Brain microvascular endothelial cell (primary cell): ENCODE measurements at regions not wholly inside any gene's neighbourhood (a gene's known extent, or its start where the extent isn't known, plus 50 kb on each side); places are given as distances from the start of the nearest gene placed in this dataset.

ENCODE experiments used
- DNase-seq: peaks from one replicate; pipeline ENCODE4 v3.0.0-alpha.2; 2020
- H3K27ac ChIP-seq: fragments of 250-450 bp; sonication (Bioruptor Pico); 2 replicates; pipeline ENCODE4 v1.5.1; 2020; ENCODE audit warnings: mild to moderate bottlenecking, moderate library complexity
- H3K27me3 ChIP-seq: fragments of 250-450 bp; sonication (Bioruptor Pico); replicated peaks from 2 replicates; pipeline ENCODE4 v1.5.1; 2020; ENCODE audit warnings: mild to moderate bottlenecking
- H3K36me3 ChIP-seq: fragments of 250-450 bp; sonication (Bioruptor Pico); replicated peaks from 2 replicates; pipeline ENCODE4 v1.5.1; 2020; ENCODE audit warnings: mild to moderate bottlenecking
- H3K4me3 ChIP-seq: 2 replicates; pipeline ENCODE4 v1.5.1; 2011; ENCODE audit warnings: low read depth, mild to moderate bottlenecking, control low read depth, low read length, moderate library complexity
- in situ Hi-C: cut with HindIII; loops from 2 replicates; pipeline ENCODE4 v1.10.0; 2017; ENCODE audit warnings: low sequenced_read_pairs, low pct_ligation_motif_present
- TF ChIP-seq, protein P1 (sequence below): IDR thresholded peaks from 2 replicates; pipeline ENCODE4 v1.5.1; 2011; ENCODE audit warnings: low read depth, mild to moderate bottlenecking, moderate library complexity, low read length, control low read depth, inconsistent platforms; ENCODE audit errors: missing control alignments

DNA sequence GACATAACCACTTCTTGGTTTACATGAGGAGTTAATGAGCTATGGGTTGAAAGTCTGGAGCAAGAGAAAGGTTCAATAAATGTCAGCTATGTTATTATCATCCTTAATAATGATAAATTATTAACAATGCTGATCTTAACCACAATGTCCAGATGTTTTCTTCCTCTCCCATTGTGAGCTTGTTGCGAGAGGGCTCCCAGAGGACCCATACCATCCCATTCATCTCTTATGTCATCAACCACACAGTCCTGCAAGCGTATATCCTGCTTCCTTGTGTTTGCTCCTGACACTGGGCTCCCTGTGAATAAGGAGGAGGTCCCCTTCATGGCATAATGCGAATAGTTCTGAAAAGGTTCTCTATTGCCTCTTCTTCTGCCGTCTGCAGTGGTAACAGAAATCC is 266.8 kb downstream of the TLE3 start:
- DNase-seq, result no peak
- in situ Hi-C loops, result no loop called here
- no peak overlapping the region for H3K4me3 ChIP-seq
- H3K36me3 ChIP-seq, result no peaks in the 10 kb centered on the region
- H3K27ac ChIP-seq, result no peak overlapping the region
- TF ChIP-seq, protein P1, sequence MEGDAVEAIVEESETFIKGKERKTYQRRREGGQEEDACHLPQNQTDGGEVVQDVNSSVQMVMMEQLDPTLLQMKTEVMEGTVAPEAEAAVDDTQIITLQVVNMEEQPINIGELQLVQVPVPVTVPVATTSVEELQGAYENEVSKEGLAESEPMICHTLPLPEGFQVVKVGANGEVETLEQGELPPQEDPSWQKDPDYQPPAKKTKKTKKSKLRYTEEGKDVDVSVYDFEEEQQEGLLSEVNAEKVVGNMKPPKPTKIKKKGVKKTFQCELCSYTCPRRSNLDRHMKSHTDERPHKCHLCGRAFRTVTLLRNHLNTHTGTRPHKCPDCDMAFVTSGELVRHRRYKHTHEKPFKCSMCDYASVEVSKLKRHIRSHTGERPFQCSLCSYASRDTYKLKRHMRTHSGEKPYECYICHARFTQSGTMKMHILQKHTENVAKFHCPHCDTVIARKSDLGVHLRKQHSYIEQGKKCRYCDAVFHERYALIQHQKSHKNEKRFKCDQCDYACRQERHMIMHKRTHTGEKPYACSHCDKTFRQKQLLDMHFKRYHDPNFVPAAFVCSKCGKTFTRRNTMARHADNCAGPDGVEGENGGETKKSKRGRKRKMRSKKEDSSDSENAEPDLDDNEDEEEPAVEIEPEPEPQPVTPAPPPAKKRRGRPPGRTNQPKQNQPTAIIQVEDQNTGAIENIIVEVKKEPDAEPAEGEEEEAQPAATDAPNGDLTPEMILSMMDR, result no peak
- no peaks in the 10 kb centered on the region for H3K27me3 ChIP-seq

DNA sequence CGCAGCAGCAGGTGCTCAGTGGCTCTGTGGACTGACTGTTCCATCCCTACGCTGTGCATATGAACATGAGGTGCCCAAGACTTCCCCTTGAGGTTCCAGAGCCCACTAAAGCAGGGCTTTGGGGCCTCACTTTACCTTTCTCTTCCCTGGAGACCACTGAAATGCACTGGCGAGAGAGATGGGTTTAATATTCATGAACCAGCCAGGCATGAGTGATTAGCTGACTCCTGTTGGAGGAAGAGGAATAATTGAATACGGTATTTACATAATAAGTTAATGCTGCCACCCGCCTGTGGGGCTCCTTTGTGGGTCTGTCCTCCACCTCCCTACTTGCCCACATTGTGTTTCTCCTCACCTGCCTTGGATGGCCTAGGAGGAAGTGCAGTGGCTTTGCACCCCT is 263.4 kb downstream of the TLE3 start:
- Histone ChIP-seq H3K27me3 (no peaks in the 10 kb centered on the region), H3K27ac (no peak overlapping the region), H3K4me3 (no peak overlapping the region), H3K36me3 (no peaks in the 10 kb centered on the region)
- in situ Hi-C loops, result no loop called here
- TF ChIP-seq, protein P1, result no peak
- no peak for DNase-seq

DNA sequence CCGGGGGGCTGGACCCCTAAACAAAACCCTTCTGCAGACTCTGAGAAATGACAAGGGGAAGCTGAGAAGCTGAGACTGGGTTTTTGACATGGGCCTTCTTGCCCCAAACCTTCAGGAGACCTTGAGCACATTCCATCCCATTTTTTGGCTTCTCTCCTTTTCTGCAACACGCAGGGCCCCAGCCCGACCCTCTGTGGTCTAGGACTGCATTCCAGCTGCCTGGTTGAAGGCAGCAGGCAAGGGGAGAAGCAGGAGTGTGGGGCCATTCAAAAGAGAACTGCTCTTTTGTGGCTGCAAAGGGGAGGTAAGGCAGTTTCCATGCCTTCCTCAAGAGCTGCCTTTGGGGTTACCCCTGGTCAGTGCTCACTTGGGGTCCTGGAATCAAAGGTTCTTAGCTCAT is 263.0 kb downstream of the TLE3 start:
- H3K27ac ChIP-seq, result no peak overlapping the region
- H3K36me3 ChIP-seq, result no peaks in the 10 kb centered on the region
- no peaks in the 10 kb centered on the region for H3K27me3 ChIP-seq
- DNase-seq, result no peak
- in situ Hi-C loops, result no loop called here
- TF ChIP-seq, protein P1, result no peak
- H3K4me3 ChIP-seq, result no peak overlapping the region

DNA sequence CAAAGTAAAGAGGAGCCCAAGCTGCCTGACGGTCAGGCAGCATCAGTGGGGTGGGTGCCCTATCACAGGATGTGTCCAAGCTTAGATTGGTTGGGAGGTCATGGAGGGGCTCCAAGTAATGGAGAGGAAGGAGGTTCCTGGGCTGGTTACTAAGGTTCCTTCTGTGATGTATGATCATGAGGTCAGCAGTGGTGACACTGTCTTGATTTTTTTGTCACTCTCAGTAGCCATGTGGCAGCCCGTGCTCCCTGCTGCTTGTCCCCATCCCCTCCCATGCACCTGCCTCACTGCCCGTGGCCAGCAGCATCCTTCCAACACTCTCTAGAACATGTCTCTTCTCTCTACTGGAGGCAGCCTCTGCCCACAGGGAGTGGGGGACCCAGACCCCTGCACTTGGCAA is 261.7 kb downstream of the TLE3 start:
- in situ Hi-C loops, result no loop called here
- Histone ChIP-seq H3K27me3 (no peaks in the 10 kb centered on the region), H3K4me3 (no peak overlapping the region), H3K36me3 (no peaks in the 10 kb centered on the region), H3K27ac (no peak overlapping the region)
- DNase-seq, result no peak
- TF ChIP-seq, protein P1, result no peak

DNA sequence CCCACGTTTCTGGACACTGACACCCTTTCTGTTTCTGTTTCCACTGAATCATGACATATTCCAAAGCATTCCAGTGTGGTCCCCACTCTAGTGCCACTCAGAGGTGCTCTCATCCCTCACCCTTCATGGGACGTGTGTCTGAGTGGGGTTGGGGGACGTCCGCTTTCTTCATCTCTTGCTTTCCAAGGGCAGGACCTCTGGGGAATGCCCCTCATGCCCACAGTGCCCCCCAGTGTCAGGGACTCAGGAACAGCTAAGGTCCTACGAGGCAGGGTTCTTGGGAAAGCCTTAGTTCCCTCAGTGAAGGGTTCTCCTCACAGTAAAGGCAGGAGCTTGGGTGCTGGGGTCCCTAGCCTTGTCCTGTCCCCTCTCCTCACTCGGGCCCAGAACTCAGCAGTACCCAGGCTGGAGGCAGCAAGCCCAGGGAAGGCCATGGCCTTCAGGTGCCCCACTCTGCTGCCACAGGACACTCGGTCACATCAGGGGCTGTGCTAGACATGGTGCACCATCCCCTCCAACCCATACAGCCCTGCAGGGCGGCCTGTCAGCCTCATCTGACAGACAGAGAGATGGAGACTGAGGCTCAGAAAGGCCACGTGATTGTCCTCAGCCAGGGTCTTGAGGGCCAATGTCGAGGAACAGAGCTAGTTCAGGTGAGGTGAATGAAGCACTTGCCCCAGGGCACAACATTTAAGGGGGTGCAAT is 261.0 kb downstream of the TLE3 start:
- in situ Hi-C loops, result no loop called here
- DNase-seq, result no peak

More for the DNA sequence above, 261.0 kb downstream of the TLE3 start:
- Histone ChIP-seq H3K27ac (no peak overlapping the region), H3K27me3 (no peaks in the 10 kb centered on the region), H3K36me3 (no peaks in the 10 kb centered on the region), H3K4me3 (no peak overlapping the region)
- TF ChIP-seq, protein P1, result no peak
